Stimulated activated CD4-positive, alpha-beta T cell treated with anti-CD3 and anti-CD28 coated beads, TNF-alpha, amount 100 ng/mL, for 48 hours (primary cell): ENCODE measurements at regions not wholly inside any gene's neighbourhood (a gene's known extent, or its start where the extent isn't known, plus 50 kb on each side); places are given as distances from the start of the nearest gene placed in this dataset.
"Not testable (repeated sequence)": the region's sequence is repeated elsewhere in the genome, so short reads cannot be mapped to it uniquely, and the experiment has no call there.

Experiments
- DNase-seq, 3 donors: peaks; one replicate each; pipeline ENCODE4 v3.0.0-alpha.2; 2020; ENCODE audit warnings: low read depth in 3 of 3

DNA sequence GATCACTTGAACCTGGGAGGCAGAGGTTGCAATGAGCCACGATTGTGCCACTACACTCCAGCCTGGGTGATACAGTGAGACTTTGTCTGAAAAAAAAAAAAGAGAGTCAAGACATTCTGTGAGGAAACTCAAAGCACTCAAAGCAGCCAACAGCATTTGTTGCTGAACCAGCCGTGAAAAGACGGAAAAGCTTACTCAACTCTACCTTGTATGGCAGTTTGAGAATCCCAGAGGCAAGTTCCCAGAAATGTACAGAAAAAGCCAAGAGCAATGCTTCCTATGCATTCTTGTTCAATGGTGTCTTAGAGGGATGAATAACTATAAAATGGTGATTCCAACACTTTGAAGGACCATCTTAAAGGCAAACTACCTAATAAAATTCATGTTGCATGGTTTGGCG is 170.2 kb downstream of the HSD17B3 start:
- DNase-seq, result no peak

DNA sequence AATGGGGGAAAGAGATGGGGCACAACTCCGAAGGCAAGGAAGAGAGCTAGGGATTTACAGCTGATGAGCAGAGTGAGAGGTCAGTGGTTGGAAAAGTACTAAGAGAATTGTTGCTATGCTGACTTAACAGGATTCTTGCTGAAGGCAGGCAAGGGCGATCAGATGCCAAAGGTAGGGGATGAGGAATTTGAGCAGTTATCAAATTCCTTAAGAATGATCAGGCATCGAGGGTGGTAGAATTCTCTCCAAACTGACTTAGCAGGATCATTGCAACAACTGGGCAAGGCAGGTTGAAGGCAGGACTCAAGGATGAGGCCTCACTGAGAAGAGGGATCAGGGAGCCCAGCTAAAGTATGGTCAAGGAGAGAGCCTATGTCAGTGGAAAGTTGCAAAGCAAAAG is 171.0 kb downstream of the HSD17B3 start:
- no peak for DNase-seq

DNA sequence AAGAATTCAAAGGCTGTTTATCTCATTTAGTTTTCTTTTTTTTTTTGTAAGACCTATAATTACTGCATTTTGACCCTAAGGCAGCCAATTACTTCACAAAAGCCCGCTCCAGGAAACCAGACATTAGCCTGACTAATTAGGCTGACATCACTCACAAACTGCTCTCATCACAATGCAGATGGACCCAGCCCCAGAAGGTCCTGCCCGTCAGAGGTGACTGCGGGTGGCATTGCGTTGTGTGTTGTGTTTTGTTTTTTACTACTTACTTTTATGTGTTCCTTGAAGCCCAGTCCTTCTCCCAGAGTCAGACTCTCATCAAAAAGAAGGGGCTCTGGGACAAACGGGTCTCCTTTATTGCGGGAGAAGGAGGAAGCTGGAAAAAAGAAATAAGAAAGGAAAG is 172.2 kb downstream of the HSD17B3 start:
- no peak for DNase-seq

DNA sequence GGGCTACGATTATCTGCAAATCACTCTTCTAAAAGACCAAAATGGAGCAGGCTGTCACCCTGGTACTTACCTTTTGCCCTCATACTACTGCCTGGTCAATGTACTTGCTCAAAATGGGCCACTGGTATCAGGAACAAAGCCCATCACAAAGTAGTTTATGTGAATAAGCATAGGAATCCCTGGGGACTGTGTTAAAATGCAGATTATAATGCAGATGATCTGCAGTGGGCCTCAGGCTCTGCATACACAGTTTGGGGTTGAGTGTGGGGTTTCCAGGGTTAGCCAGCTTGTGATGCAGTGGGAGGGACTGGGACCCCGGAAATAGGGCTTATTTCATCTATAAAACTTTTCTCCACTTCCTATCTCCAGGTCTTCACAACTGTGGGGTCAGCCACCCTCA is 173.1 kb downstream of the HSD17B3 start:
- DNase-seq, result no peak

DNA sequence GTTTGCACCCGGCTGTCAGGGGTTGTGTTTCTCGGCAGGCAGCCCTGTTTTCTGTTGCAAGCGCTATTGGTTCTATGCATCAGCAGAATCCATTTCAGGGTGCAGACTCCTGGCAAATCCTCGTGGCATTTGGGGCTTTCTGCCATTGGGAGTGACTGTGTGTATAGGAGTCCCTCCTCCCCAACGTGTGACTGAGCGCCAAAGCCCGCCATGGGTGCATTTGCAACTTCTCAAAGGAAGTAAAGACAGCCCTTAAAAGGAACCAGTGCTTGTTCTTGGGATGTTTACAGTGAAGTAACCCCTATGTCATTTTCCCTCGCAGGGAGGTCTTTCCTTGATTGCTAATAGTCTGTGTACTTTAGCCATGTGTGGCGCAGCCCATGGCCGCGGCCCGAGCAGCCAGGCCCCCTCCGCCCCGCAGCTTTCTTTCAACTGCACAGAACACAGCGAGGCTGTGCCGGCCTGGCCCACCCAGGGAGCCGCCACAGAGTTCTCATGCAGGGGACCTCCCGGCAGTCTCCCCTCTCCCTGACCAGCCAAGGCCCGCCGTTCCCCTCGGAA is 175.6 kb downstream of the HSD17B3 start:
- no peak for DNase-seq

DNA sequence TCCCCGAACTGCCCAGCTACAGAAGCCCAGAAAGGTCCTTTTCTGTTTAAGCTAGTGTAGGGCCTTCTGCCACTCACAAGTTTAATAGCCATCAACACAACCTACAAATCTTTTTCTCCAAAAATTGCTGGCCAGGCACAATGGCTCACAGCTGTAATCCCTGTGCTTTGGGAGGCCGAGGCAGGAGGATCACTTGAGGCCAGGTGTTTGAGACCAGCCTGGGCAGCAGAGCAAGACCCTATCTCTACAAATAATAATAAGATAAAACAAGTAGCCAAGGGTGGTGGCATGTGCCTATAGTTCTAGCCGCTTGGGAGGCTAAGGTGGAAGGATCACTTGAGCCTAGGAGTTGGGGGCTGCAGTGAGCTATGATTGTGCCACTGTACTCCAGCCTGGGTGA is 176.4 kb downstream of the HSD17B3 start:
- no peak for DNase-seq

DNA sequence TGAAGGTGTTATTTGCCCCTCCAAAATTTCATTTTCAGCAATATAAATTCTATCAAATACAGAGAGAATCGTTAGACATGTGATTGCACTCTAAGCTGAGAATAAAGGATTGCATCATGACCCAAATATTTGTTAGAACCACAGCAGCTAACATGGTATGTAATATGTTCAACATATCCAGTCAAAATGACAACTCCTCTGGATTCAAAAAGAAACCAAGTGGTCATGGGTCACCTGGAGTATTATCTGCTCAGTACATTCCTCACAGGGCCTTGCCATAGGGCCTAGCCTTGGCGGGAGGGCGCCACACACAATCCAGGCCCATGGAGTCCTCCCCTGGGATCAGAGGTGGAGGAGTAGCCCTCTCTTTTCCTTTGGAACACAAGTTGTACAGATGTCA is 179.2 kb downstream of the HSD17B3 start:
- no peak for DNase-seq

DNA sequence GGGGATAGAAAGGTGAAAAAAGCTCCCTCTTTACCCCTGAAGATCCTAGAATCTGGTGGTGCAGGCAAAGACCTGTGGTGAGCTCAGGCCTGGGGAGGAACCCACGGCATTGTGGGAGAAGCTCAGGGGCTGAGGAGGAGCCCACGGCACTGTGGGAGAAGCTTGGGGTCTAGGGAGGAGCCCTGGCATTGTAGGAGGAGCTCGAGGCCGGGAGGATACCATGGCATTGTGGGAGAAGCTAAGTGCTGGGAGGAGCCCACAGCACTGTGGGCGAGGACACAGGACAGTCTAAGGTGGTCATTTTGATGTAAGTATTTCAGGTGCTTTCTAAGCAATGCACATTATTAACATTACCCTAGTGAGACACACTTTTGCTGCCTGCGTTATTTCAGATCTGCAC is 179.7 kb downstream of the HSD17B3 start:
- no peak for DNase-seq

DNA sequence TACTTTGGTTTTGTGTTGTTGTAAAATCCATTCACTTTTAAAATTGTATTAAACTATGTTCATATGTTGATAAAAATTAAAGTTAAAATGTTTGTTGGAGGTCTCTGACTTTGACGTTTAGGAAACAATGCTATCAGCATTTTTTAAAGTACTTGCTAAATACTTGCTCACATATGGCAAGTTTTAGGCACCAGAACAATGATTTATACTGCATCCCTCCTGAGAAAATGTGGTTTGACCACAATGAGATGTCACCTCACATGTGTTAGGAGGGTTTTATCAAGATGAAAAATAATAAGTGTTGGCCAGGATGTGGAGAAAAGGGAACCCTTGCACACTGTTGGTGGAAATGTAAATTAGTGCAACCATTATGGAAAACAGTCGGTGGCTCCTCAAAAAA is 180.8 kb downstream of the HSD17B3 start:
- no peak for DNase-seq

DNA sequence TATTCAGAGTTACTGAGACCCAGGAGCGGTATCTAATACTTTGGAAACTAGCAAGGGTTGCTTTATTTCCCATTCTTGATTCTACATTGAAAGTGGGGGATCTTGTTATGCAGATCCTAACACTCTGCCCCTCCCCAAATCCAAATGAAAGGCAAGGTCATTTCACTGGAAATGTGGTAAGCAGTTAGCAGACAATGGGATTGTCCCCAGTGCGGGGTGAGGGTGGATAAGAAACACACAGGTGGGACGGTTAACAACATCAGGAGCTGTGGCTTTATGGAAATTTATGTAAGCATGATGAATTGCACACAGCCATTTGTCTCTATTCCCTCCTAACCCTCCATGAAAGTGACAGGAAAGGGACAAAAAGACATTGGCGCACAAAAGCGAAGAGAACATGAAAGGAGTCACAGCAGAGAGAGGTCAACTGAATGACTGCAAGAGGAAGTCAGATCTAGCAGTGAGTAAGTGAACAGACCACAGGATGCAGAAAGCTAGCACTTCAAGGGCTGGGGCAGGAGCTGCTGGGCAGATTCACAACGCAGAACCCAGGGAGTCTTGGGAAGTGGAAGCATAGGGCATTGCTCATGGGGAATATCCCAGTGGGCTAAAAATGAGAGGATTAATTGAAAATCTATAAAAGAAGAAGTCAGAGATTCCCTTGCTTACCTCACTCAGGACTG is 184.4 kb downstream of the HSD17B3 start:
- DNase-seq, result no peak

DNA sequence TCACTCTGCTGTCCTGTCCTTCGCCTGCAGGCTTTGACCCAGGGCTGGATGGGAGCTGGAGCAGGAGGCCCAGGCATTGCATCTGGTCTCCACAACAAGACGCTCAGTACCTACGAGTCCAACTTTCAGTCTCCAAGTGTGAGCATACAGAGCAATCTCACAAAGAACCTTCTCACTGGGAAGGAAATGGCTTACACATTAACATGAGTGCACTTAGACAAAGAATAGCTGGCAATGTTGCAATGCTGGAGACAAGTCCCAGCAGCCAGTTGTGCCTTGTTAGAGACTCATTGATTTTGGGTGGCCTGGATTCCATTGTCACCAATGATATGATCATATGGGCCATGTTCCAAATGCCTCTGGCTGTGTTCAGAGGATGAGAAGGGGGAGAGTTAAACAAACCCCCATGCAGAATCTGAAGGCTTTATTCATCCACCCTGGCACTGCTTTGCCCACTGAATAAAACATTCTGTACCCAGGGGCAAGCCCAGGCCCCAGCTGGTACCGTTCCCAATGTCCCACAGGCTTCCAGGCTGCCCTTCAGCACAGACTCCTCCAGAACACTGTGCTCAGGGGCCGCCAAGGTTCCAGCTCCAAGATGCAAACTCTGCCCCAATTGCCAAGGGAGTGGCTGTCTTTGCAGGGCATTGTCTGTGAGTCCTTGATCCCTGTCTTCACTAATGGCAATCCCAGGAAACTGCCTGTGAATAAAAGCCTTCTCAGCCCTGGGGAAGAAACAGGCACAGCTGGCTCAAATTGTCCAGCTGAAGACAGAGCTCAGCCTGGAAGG is 185.5 kb downstream of the HSD17B3 start:
- DNase-seq, result no peak

DNA sequence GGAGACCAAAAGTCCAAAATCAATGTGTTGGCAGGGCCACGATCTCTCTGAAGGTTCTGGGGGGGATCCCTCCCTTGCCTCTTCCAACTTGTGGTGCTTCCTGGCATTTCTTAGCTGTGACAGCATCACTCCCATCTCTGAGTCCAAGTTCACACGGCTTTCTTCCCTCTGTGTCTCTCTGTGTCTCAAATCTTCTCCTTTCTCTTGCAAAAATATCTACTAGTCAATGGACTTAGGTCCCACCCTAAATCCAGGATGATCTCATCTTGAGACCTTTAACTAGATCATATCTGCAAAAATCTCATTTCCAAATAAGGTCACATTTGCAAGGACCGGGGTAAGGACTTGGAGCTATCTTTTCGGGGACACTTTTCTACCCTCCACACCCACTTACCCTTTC is 186.1 kb downstream of the HSD17B3 start:
- DNase-seq, result no peak

DNA sequence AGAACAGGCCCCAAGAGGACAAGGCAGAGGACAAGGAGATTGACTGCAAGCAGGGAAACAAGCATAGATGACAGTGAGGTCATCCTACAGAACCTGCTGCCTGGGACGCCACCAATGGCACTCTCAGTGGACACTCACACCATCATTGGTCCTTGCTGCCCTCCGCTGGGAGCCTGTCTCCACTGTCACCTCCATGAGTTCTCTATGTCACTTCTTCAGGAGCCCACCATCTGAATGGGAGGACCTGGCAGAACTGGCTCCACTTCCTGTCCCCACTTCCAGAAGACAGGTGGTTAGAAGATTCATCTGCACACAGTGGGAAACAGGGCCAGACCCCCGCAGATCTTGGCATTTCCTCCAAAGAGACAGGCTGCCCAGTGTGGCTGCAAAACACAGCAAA is 188.9 kb downstream of the HSD17B3 start:
- DNase-seq, result no peak

DNA sequence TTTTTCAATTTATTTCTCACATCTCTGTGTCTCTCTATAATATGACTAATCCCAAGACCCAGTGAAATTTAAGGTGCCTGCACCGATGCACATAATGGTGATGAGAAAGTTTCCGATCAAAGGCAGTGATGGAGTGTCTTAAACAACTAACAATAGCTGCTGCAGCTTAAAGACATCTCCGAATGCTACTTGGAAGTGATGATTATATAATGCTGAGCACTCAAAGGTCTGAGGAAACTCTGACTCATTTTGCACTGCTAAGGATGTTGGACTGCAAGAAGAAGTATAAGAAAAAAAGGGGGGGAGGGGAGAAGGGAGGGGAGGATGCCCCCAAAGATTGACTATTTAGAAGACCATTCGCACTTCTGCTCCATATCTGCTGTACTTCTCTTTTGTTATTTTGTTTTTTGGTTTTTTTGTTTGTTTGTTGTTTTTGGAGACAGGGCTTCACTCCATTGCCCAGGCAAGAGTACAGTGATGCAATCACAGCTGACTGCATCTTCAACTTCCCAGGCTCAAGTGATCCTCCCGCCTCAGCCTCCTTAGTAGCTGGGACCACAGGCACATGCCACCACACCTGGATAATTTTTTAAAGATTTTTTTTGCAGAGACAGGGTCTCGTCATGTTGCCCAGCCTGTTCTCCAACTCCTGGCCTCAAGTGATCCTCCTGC is 192.2 kb downstream of the HSD17B3 start:
- no peak for DNase-seq

DNA sequence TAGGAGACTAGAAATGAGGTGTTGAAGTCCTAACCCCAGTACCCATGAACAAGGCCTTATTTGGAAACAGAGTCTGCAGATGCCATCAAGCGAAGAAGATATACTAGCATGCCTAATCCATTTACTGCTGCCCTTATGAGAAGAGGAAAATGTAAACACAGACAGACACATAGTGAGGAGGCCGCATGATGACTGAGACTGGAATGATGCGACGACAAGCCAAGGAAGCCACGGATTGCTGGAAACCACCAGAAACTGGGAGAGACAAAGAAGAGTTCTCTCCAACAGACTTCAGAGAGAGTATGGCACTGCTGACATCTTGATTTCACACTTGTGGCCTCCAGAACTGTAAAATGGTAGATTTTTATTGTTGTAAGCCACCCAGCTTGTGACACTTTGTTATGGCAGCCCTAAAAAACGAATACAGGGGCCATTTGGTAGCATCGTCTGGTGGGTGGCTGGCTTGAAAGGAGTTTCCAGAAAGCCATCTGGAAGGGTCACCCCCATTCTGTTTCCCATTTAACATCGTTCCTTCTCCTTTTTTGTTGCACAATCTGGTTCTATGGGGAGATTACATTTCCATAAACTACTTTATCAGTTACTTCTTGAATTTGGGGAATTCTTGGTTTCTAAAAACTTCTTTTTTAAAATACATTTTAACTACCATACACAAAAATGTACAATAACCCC is 193.1 kb downstream of the HSD17B3 start:
- DNase-seq, result no peak

DNA sequence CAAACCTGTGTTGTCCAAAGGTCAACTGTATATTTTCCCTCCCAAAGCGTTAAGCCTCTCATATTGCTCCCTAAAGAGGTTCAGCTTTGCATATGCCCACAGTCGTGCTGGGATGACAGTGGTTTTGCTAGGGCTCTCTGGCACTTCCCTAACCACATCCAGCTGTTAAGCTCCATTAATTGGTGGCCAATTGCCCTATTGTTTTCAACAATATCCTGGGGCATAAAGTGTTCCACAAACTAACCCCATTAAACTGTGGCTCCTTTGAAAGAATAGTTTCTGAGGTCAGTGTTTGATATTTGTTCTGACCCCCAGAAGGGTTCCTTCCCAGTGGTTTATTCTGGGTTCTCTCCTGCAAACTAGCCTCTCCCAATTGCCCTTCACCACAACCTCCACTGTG is 194.5 kb downstream of the HSD17B3 start:
- no peak for DNase-seq

DNA sequence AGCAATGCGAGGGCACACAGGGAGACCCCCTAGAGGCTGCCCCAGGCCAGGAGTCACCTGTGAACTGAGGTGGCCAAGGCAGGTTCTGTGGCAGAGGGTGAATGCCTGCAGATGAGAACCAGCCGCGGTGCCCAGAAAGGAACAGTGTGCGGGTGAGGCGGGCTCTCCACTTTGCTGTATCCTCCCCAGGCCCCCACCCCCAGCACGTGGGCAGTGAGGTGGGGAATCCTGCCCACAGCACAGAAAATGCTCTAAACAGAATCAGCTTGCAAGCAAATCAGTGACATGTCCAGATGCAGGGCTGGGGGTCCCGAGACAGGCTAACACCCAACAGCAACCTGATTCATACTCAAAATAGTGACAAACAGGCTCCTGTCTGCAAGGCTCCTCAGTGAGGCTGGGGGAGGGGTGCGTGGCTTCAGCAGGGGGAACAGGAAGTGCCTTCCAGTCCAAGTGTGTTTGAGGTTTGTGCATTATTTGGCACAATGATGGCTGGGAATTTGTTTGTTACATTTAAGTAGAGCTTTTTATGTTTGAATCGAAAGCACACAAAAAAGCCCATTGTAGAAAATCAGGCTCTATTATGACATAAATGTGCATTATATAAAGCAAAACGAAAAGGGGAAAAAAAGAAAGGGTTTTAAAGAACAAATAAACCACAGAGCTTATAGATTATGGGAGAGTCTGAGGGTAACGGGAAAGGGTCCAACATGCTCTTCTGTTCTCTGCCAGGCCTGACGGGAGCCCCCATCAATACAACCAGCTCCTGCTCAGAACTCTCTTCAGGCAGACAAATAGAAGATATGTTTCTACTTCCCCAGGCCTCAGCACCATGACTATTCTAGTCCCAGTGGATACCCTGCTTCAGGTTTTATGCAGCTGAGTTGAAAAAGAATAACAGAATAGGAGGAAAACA is 201.3 kb downstream of the HSD17B3 start:
- peak in 1 of 3 donors; percentile 5 for DNase-seq

DNA sequence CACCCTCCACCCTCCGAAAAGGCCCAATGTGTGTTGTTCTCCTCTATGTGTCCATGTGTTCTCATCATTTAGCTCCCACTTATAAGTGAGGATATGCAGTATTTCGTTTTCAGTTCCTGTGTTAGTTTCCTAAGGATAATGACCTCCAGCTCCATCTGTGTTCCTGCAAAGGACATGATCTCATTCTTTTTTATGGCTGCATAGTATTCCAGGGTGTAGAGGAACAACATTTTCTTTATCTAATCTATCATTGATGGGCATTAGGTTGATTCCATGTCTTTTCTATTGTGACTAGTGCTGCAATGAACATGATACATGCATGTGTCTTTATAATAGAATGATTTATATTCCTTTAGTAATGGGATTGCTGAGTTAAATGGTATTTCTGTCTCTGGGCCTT is 211.3 kb downstream of the HSD17B3 start:
- not testable (repeated sequence) for DNase-seq

DNA sequence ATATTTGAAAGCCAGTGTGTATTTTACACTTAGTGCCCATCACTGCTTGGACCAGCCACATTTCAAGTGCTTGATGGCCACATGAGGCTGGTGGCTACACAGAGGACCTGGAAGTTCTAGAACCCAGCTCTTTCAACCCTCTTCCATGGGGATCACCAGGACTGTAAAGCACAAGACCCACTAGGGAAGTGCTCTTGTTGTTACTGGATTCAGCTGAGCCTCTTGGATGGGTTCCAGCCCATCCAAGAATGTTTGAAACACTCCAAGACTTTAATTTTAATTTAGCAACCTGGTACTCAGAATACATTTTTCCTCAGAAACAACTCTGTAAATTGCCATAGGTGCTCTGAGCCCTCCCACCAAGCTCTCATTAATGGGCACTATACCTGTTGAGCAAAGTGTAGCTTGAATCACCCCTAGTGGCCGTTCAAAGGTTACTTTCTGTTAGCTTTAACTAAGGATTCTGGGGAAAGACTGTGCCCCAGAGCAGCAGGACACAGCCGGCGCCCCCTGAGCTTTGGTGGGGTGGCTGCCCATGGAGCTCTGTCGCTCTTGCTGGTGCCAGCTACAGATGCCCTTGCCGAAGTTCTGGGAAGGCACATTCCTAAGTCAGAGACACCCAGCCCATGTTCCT is 212.4 kb downstream of the HSD17B3 start:
- DNase-seq, result no peak

DNA sequence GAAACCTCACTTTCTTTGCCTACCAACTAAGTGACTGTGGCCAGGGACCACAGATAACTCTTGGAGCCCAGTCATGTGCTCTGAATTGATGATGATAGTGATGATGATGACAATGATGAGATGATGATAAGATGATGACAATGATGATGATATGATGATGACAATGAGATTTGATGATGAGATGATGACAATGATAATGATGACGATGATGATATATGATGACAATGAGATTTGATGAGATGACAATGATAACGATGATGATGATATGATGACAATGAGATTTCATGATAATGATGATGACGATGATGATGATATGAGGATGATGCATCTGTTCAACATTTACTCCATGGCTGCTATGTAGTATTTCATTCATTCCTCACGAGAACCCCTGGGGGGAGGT is 213.0 kb downstream of the ERCC6L2 start:
- DNase-seq, result no peak
